Adrenal gland (tissue), 9 donors: ENCODE measurements at regions not wholly inside any gene's neighbourhood (a gene's known extent, or its start where the extent isn't known, plus 50 kb on each side); places are given as distances from the start of the nearest gene placed in this dataset.

Source experiments
- DNase-seq, 7 donors: peaks; one replicate each; pipeline ENCODE4 v3.0.0-alpha.2; 2019 to 2020
- H3K27ac ChIP-seq, 5 donors: fragments of 200-600 bp; sonication (generic) in 4 of 5; 1 replicate in 3 of 5; 2 replicates in 2 of 5; pipeline versions ENCODE4 v1.5.1 to v1.8.0; 2016 to 2020; ENCODE audit warnings: mild to moderate bottlenecking in 1 of 5
- H3K27me3 ChIP-seq: fragments of 200-600 bp; 2 replicates; pipeline ENCODE4 v1.8.0; 2021
- H3K36me3 ChIP-seq, 2 donors: fragments of 200-600 bp; replicated peaks in 1 of 2; 1 replicate in 1 of 2; 2 replicates in 1 of 2; pipeline versions ENCODE4 v1.5.1 to v1.8.0; 2018 to 2022
- H3K4me1 ChIP-seq, 2 donors: fragments of 200-600 bp; replicated peaks in 1 of 2; 1 replicate in 1 of 2; 2 replicates in 1 of 2; pipeline versions ENCODE4 v1.5.1 to v1.8.0; 2018 to 2021
- H3K4me3 ChIP-seq, 4 donors: fragments of 200-600 bp; sonication (generic) in 3 of 4; one replicate each; pipeline ENCODE4 v1.5.1; 2016 to 2018
- H3K9me3 ChIP-seq, 3 donors: fragments of 200-600 bp; sonication (generic) in 1 of 3; replicated peaks in 1 of 3; 1 replicate in 2 of 3; 2 replicates in 1 of 3; pipeline versions ENCODE4 v1.5.1 to v1.8.0; 2016 to 2021
- POLR2A ChIP-seq, 2 donors: fragments of 450-650 bp; IDR thresholded peaks; one replicate each; pipeline ENCODE4 v1.6.1; 2017; ENCODE audit warnings: antibody characterized with exemption in 2 of 2, mild to moderate bottlenecking in 2 of 2, moderate library complexity in 1 of 2
- WGBS, 4 donors: extraction: QIAGEN DNeasy Blood & Tissue Kit in 2 of 4; methylation state at CpG; one replicate each; pipeline versions ENCODE4 v1.1.5 to v1.1.7; 2013 to 2017; 5-methylcytosine and 5-hydroxymethylcytosine counted together
- intact Hi-C, 2 donors: fragments of 100-400 bp; cut with DNase I; formaldehyde crosslinking; loops; one replicate each; pipeline versions ENCODE4 v1.14.1 to v1.15.0; 2022 to 2023
- TF ChIP-seq, protein P1 (sequence below), 6 experiments: fragments of 450-650 bp in 4 of 6; fragments of 200-600 bp in 2 of 6; sonication (generic) in 1 of 6; IDR thresholded peaks; 1 replicate in 5 of 6; 2 replicates in 1 of 6; pipeline versions ENCODE4 v1.5.1 to v1.8.0; 2016 to 2021; ENCODE audit warnings: antibody characterized with exemption in 6 of 6, mild to moderate bottlenecking in 2 of 6, moderate library complexity in 1 of 6
- donor health status: healthy with polysubstance abuse.
- donor health status: Bipolar disorder and iron deficiency.
- donor health status: DM: yes; HTN: yes; CAD: no.
- donor health status: DM: no; HTN: no; CAD: no.
- donor health status: DM: no; HTN: no; CAD: no.

DNA sequence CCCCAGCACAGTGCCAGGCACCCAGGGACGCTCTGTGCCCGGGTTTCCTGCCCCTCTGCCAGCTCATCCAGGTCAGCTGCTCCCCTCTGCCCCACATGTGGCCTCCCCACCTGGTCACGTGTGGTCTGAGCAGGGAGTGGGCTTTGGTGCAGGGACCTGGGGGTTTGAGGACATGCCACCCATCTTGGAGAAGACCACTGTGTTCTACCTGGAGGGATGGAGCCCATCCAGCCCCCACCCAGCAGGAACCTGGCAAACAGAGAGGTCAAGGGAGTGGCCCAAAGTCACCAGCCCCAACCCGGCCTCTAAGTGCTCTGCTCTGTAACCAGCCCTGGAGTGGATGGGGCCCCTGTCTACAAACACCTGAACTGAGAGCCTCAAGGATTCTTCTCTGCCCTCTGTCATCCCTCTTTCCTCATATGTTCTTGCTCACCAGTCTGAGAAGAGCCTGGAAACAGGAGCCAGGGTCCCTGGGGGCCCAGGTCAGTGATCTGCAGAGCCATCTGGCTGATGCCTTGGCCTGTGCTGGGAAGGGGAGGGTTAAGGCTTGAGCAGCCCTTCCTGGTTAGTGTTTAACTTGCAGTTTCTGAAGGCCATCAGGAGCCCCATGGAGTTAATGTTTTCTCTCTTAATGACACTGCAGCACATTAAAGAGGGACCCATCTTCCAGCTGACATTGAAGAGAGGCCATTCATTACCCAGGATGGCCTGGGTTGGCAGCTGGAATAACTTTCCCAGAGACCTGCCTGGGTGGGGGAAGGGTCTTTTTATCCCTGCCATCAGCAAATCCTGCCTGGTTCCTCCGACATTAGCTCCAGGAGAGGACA lies 235.4 kb downstream of the PTPRU start:
- Histone ChIP-seq H3K27me3 (no peaks in the 10 kb centered on the region), H3K36me3 (no peaks in the 10 kb centered on the region), H3K4me3 (no peak overlapping the region), H3K4me1 (peaks cover 0 to 22% of the 10 kb centered on the region in 2 donors), H3K9me3 (no peaks in the 10 kb centered on the region), H3K27ac (no peak overlapping the region)
- peak in 1 of 7 donors; percentile 42 for DNase-seq
- intact Hi-C loops: no loop called here
- 66 to 80% (median 72%) methylated on average over 5 of the region's 5 CpGs for WGBS, 4 donors
- TF ChIP-seq, protein P1, sequence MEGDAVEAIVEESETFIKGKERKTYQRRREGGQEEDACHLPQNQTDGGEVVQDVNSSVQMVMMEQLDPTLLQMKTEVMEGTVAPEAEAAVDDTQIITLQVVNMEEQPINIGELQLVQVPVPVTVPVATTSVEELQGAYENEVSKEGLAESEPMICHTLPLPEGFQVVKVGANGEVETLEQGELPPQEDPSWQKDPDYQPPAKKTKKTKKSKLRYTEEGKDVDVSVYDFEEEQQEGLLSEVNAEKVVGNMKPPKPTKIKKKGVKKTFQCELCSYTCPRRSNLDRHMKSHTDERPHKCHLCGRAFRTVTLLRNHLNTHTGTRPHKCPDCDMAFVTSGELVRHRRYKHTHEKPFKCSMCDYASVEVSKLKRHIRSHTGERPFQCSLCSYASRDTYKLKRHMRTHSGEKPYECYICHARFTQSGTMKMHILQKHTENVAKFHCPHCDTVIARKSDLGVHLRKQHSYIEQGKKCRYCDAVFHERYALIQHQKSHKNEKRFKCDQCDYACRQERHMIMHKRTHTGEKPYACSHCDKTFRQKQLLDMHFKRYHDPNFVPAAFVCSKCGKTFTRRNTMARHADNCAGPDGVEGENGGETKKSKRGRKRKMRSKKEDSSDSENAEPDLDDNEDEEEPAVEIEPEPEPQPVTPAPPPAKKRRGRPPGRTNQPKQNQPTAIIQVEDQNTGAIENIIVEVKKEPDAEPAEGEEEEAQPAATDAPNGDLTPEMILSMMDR (IDR thresholded peaks at IDR 0.05): no peak
- TF ChIP-seq POLR2A (IDR thresholded peaks at IDR 0.05): no peak

DNA sequence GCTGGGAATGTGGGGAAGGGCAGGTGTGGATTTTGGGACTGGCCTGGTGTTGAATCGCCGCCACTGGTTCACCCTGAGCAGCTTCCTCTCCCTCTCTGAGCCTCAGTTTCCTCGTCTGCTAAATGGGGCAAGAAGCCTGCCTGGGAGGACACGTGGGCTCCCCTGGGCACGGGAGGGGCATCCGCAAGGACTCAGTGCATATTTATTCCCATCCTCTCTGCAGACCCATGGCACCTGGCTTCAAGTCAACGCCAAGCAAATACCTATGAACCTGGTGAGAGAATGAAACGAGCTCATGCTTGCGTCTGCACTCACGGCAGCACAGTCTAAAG lies 234.4 kb downstream of the PTPRU start:
- peak in 1 of 7 donors; percentile 35 for DNase-seq
- TF ChIP-seq, protein P1 (IDR thresholded peaks at IDR 0.05): no peak
- TF ChIP-seq POLR2A (IDR thresholded peaks at IDR 0.05): no peak
- Histone ChIP-seq H3K27me3 (no peaks in the 10 kb centered on the region), H3K36me3 (no peaks in the 10 kb centered on the region), H3K9me3 (no peaks in the 10 kb centered on the region), H3K27ac (peak overlapping the region in 1 of 5 donors; percentile 54), H3K4me1 (peaks cover 0 to 22% of the 10 kb centered on the region in 2 donors), H3K4me3 (no peak overlapping the region)
- WGBS, 4 donors: 76 to 85% (median 79%) methylated on average over 6 to 10 of the region's 10 CpGs
- intact Hi-C loops: no loop called here

DNA sequence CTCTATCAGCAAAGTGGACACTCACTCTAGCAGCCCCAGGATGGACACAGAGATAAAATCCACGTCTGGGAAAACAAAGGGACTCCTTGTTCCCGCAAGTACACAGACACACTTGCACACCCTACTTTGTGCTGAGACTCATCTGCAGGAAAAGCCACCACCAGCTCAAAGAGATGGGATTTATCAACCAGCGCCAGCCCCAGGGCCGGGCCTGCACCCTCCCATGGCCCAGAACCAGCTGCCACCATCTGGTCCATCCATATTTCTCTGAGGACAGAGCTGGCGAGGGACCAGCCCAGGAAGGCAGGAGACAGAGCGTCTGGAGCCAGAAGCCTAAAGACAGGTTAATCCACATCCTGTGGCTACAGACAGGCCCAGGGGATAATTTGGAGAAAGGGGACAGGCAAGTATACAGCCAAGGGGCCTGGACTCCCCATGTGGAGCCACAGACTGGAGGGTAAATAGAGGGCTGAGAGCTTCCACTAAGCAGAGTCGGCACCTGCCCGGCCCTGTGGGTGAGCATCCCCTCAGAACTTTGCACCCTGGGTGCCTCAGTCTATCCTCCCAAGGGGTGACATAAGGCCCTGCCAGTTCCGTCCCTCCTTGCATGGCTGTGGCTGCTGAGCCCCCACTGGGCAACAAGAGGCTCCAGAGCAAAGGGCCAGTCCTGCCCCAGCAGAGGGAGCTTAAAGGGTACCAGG lies 233.9 kb downstream of the PTPRU start:
- Histone ChIP-seq H3K4me3 (no peak overlapping the region), H3K27me3 (no peaks in the 10 kb centered on the region), H3K36me3 (no peaks in the 10 kb centered on the region), H3K9me3 (no peaks in the 10 kb centered on the region), H3K4me1 (peaks cover 0 to 18% of the 10 kb centered on the region in 2 donors), H3K27ac (peak overlapping the region in 1 of 5 donors; percentile 54)
- intact Hi-C loops: no loop called here
- TF ChIP-seq, protein P1 (IDR thresholded peaks at IDR 0.05): no peak
- TF ChIP-seq POLR2A (IDR thresholded peaks at IDR 0.05): no peak
- peak in 1 of 7 donors; percentile 78 for DNase-seq
- 49 to 74% (median 63%) methylated on average over 6 to 9 of the region's 9 CpGs for WGBS, 4 donors

DNA sequence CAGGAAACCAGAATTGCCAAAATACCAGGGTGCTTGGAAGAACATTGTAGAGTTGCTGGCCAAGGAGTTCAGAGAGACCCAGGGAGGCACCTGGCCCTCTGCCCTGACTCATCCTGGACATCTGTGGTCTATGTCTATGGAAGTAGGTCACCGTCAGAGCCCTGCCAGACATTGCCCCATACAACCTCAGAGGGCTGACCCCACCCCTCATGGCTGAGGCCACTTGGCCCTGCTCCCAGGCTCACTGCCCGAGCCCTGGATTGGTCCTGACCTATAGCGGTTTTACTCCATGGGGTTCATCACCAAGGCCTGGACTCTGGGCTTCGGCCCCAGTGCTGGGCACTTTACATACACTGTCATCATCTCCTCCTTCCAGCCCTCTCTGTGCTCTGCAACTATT lies 233.1 kb downstream of the PTPRU start:
- Histone ChIP-seq H3K4me1 (peaks cover 0 to 15% of the 10 kb centered on the region in 2 donors), H3K27ac (peak overlapping the region in 1 of 5 donors; percentile 10), H3K9me3 (no peaks in the 10 kb centered on the region), H3K27me3 (no peaks in the 10 kb centered on the region), H3K36me3 (no peaks in the 10 kb centered on the region), H3K4me3 (no peak overlapping the region)
- TF ChIP-seq, protein P1 (IDR thresholded peaks at IDR 0.05): no peak
- no peak for TF ChIP-seq POLR2A (IDR thresholded peaks at IDR 0.05)
- intact Hi-C loops: no loop called here
- WGBS, 4 donors: 61 to 65% (median 63%) methylated on average over 3 to 4 of the region's 4 CpGs
- DNase-seq: peak in 6 of 7 donors; percentile 28 to 81 (median 54)
